ENCODE measurements at regions not wholly inside any gene's neighbourhood (a gene's known extent, or its start where the extent isn't known, plus 50 kb on each side); places are given as distances from the start of the nearest gene placed in this dataset.

- no peak for DNase-seq (ENCODE audit: low spot score)
- TF ChIP-seq CTCF (IDR thresholded peaks at IDR 0.05; ENCODE audit: extremely low read depth, missing control alignments) = no peak
Observed at GRCh38 chr16:26680671-26681070, 386.1 kb upstream of the C16orf82 start.

- no peak for DNase-seq (ENCODE audit: low spot score)
Observed at GRCh38 chr16:26688105-26688504, 378.6 kb upstream of the C16orf82 start.

GRCh38 chr16:26688699-26689098 is 378.0 kb upstream of the C16orf82 start:
- DNase-seq (ENCODE audit: low spot score) = no peak
- TF ChIP-seq CTCF (IDR thresholded peaks at IDR 0.05; ENCODE audit: extremely low read depth, missing control alignments) = no peak

More at GRCh38 chr16:26688105-26688504, 378.6 kb upstream of the C16orf82 start:
- no peak for TF ChIP-seq CTCF (IDR thresholded peaks at IDR 0.05; ENCODE audit: extremely low read depth, missing control alignments)

GRCh38 chr16:26692658-26693057 is 374.1 kb upstream of the C16orf82 start:
- DNase-seq (ENCODE audit: low spot score) = no peak
- no peak for TF ChIP-seq CTCF (IDR thresholded peaks at IDR 0.05; ENCODE audit: extremely low read depth, missing control alignments)

GRCh38 chr16:26697807-26698206 is 368.9 kb upstream of the C16orf82 start:
- DNase-seq (ENCODE audit: low spot score) = no peak
- no peak for TF ChIP-seq CTCF (IDR thresholded peaks at IDR 0.05; ENCODE audit: extremely low read depth, missing control alignments)

- DNase-seq (ENCODE audit: low spot score) = no peak
- no peak for TF ChIP-seq CTCF (IDR thresholded peaks at IDR 0.05; ENCODE audit: extremely low read depth, missing control alignments)
Observed at GRCh38 chr16:26700250-26700649, 366.5 kb upstream of the C16orf82 start.

GRCh38 chr16:26701243-26701886 is 365.4 kb upstream of the C16orf82 start:
- no peak for TF ChIP-seq CTCF (IDR thresholded peaks at IDR 0.05; ENCODE audit: extremely low read depth, missing control alignments)
- no peak for DNase-seq (ENCODE audit: low spot score)

Measured in GM20000 (cell line).